SK-N-SH treated with all-trans-retinoic acid at 6 μM for 48 hours (cell line): ENCODE measurements at regions not wholly inside any gene's neighbourhood (a gene's known extent, or its start where the extent isn't known, plus 50 kb on each side); places are given as distances from the start of the nearest gene placed in this dataset.

Experiments
- ISL1 ChIP-seq: fragments of 250-450 bp; sonication (Bioruptor Pico); IDR thresholded peaks from 2 replicates; pipeline ENCODE4 v2.1.2; 2022; ENCODE audit warnings: mild to moderate bottlenecking, moderate library complexity
- OSR1 ChIP-seq: fragments of 250-450 bp; sonication (Bioruptor Pico); IDR thresholded peaks from 2 replicates; pipeline ENCODE4 v1.8.0; 2022; ENCODE audit warnings: moderate library complexity, mild to moderate bottlenecking, inconsistent platforms
- PATZ1 ChIP-seq: fragments of 250-450 bp; sonication (Bioruptor Pico); IDR thresholded peaks from 2 replicates; pipeline ENCODE4 v1.8.0; 2020; ENCODE audit warnings: mild to moderate bottlenecking, moderate library complexity, borderline replicate concordance
- SNAI2 ChIP-seq: fragments of 250-450 bp; sonication (Bioruptor Pico); IDR thresholded peaks from 2 replicates; pipeline ENCODE4 v1.5.0; 2020; ENCODE audit warnings: mild to moderate bottlenecking, moderate library complexity
- TCF4 ChIP-seq: fragments of 250-450 bp; sonication (Bioruptor Pico); IDR thresholded peaks from 2 replicates; pipeline ENCODE4 v1.8.0; 2021; ENCODE audit warnings: mild to moderate bottlenecking, moderate library complexity, borderline replicate concordance
- ZFP30 ChIP-seq: fragments of 450-650 bp; formaldehyde crosslinking; IDR thresholded peaks from 2 replicates; pipeline ENCODE4 v1.5.0; 2022; ENCODE audit warnings: mild to moderate bottlenecking, moderate library complexity
- ZNF565 ChIP-seq: fragments of 450-650 bp; formaldehyde crosslinking; conservative IDR thresholded peaks from 2 replicates; pipeline ENCODE4 v1.5.0; 2020; ENCODE audit warnings: low read depth, mild to moderate bottlenecking, moderate library complexity
- ZNF8 ChIP-seq: fragments of 450-650 bp; formaldehyde crosslinking; IDR thresholded peaks from 2 replicates; pipeline ENCODE4 v1.5.0; 2020; ENCODE audit warnings: mild to moderate bottlenecking, moderate library complexity
- TF ChIP-seq, protein P1 (sequence below): fragments of 250-450 bp; sonication (Bioruptor Pico); IDR thresholded peaks from 2 replicates; pipeline ENCODE4 v1.5.0; 2020; ENCODE audit warnings: mild to moderate bottlenecking, moderate library complexity
- TF ChIP-seq, protein P2 (sequence below): fragments of 250-450 bp; sonication (Bioruptor Pico); IDR thresholded peaks from 2 replicates; pipeline ENCODE4 v1.5.1; 2020; ENCODE audit warnings: low read depth, mild to moderate bottlenecking, moderate library complexity

- TF ChIP-seq, protein P1, sequence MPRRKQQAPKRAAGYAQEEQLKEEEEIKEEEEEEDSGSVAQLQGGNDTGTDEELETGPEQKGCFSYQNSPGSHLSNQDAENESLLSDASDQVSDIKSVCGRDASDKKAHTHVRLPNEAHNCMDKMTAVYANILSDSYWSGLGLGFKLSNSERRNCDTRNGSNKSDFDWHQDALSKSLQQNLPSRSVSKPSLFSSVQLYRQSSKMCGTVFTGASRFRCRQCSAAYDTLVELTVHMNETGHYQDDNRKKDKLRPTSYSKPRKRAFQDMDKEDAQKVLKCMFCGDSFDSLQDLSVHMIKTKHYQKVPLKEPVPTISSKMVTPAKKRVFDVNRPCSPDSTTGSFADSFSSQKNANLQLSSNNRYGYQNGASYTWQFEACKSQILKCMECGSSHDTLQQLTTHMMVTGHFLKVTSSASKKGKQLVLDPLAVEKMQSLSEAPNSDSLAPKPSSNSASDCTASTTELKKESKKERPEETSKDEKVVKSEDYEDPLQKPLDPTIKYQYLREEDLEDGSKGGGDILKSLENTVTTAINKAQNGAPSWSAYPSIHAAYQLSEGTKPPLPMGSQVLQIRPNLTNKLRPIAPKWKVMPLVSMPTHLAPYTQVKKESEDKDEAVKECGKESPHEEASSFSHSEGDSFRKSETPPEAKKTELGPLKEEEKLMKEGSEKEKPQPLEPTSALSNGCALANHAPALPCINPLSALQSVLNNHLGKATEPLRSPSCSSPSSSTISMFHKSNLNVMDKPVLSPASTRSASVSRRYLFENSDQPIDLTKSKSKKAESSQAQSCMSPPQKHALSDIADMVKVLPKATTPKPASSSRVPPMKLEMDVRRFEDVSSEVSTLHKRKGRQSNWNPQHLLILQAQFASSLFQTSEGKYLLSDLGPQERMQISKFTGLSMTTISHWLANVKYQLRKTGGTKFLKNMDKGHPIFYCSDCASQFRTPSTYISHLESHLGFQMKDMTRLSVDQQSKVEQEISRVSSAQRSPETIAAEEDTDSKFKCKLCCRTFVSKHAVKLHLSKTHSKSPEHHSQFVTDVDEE (CRISPR knock-in tag), result no peak
- TF ChIP-seq ZFP30 (CRISPR knock-in tag) (no peak), ZNF8 (CRISPR knock-in tag) (no peak), OSR1 (no peak), PATZ1 (CRISPR knock-in tag) (no peak), ISL1 (CRISPR knock-in tag) (no peak), TCF4 (CRISPR knock-in tag) (no peak), ZNF565 (CRISPR knock-in tag) (no peak), SNAI2 (CRISPR knock-in tag) (no peak)
- TF ChIP-seq, protein P2, sequence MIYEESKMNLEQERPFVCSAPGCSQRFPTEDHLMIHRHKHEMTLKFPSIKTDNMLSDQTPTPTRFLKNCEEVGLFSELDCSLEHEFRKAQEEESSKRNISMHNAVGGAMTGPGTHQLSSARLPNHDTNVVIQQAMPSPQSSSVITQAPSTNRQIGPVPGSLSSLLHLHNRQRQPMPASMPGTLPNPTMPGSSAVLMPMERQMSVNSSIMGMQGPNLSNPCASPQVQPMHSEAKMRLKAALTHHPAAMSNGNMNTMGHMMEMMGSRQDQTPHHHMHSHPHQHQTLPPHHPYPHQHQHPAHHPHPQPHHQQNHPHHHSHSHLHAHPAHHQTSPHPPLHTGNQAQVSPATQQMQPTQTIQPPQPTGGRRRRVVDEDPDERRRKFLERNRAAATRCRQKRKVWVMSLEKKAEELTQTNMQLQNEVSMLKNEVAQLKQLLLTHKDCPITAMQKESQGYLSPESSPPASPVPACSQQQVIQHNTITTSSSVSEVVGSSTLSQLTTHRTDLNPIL (CRISPR knock-in tag), result no peak
These were observed 179.0 kb downstream of the SNX19 start for GRCh38 chr11:130737041-130737830.
